RWPE1 (cell line): ENCODE measurements at regions not wholly inside any gene's neighbourhood (a gene's known extent, or its start where the extent isn't known, plus 50 kb on each side); places are given as distances from the start of the nearest gene placed in this dataset.

Source experiments
- CTCF ChIA-PET: fragments of 350-600 bp; sonication (Branson Sonifier 250); formaldehyde crosslinking; extraction: SDS; loops from one replicate; lab custom pipeline; 2021; lab: Yijun Ruan, JAX
- POLR2A ChIA-PET: fragments of 400-600 bp; formaldehyde crosslinking; extraction: SDS; loops from one replicate; lab custom pipeline; 2020; ENCODE audit warnings: antibody characterized with exemption; ENCODE audit not compliant: low non-redundant PET; lab: Yijun Ruan, JAX
- DNase-seq: peaks from one replicate; pipeline ENCODE4 v3.0.0; 2012; ENCODE audit warnings: low spot score
- H3K27ac ChIP-seq: fragments of 450-650 bp; 2 replicates; pipeline ENCODE4 v1.5.1; 2017
- TF ChIP-seq, protein P1 (sequence below): fragments of 450-650 bp; conservative IDR thresholded peaks from 2 replicates; pipeline ENCODE4 v1.5.1; 2017; ENCODE audit warnings: low read depth, mild to moderate bottlenecking

DNA sequence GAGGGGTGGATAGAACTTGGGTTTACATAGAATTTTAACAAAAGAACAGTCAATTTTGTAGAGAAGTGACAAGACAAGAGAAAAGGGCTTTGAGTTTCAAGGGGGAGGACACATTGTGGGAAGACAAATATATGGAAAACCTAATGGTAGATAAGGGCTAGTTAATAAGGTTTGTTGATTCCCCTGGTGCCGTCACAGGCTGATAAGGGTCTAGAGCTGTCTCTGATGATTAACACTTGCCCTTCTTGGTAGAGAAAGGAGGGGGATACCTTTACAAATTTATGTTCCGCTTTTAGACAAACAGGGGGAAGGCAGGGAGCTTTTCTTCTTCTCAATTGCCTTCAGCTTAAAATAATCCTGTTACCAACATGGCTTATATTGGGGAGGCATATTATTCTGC, 124.3 kb downstream of the ETS2 start:
- POLR2A ChIA-PET, result no interaction called here
- H3K27ac ChIP-seq, result no peak overlapping the region
- TF ChIP-seq, protein P1, sequence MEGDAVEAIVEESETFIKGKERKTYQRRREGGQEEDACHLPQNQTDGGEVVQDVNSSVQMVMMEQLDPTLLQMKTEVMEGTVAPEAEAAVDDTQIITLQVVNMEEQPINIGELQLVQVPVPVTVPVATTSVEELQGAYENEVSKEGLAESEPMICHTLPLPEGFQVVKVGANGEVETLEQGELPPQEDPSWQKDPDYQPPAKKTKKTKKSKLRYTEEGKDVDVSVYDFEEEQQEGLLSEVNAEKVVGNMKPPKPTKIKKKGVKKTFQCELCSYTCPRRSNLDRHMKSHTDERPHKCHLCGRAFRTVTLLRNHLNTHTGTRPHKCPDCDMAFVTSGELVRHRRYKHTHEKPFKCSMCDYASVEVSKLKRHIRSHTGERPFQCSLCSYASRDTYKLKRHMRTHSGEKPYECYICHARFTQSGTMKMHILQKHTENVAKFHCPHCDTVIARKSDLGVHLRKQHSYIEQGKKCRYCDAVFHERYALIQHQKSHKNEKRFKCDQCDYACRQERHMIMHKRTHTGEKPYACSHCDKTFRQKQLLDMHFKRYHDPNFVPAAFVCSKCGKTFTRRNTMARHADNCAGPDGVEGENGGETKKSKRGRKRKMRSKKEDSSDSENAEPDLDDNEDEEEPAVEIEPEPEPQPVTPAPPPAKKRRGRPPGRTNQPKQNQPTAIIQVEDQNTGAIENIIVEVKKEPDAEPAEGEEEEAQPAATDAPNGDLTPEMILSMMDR, result no peak
- CTCF ChIA-PET, result no interaction called here
- no peak for DNase-seq

- DNase-seq, result no peak
- ChIA-PET POLR2A (no interaction called here), CTCF (no interaction called here)
- H3K27ac ChIP-seq, result no peak overlapping the region
- TF ChIP-seq, protein P1, result no peak
These were observed 123.9 kb downstream of the ETS2 start for GRCh38 chr21:38929652-38930051.

DNA sequence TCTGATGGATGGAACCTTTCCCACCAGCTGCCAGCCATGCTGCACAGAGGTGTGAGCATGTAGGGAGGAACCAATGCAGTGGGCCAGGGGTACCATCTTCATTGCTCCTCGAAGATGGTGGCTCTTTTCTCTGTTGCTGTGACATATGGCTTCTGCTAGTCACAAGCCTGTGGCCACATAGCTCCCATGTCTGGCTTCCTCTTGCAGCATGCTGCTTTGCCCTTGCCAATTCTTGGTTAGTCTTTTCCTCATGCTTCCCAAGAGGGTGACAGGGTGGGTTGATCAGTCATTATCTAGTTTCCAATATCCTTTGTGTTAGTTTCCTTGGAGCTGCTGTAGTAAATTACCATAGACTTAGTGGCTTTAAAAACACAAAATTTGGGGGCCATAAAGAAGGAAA, 123.4 kb downstream of the ETS2 start:
- DNase-seq, result no peak
- CTCF ChIA-PET, result no interaction called here
- POLR2A ChIA-PET, result no interaction called here
- TF ChIP-seq, protein P1, result no peak
- no peak overlapping the region for H3K27ac ChIP-seq

GRCh38 chr21:38927776-38928175, 122.0 kb downstream of the ETS2 start:
- DNase-seq, result no peak
- ChIA-PET POLR2A (no interaction called here), CTCF (no interaction called here)
- TF ChIP-seq, protein P1, result no peak
- H3K27ac ChIP-seq, result no peak overlapping the region

- ChIA-PET POLR2A (no interaction called here), CTCF (no interaction called here)
- DNase-seq, result peak; percentile 78
These were observed 120.2 kb downstream of the ETS2 start for GRCh38 chr21:38925923-38926322.

GRCh38 chr21:38925478-38925877, 119.7 kb downstream of the ETS2 start:
- ChIA-PET CTCF (no interaction called here), POLR2A (no interaction called here)
- DNase-seq, result no peak
- TF ChIP-seq, protein P1, result no peak
- peak overlapping the region; percentile 90 for H3K27ac ChIP-seq

More at GRCh38 chr21:38925923-38926322, 120.2 kb downstream of the ETS2 start:
- TF ChIP-seq, protein P1, result no peak
- peak overlapping the region; percentile 90 for H3K27ac ChIP-seq

DNA sequence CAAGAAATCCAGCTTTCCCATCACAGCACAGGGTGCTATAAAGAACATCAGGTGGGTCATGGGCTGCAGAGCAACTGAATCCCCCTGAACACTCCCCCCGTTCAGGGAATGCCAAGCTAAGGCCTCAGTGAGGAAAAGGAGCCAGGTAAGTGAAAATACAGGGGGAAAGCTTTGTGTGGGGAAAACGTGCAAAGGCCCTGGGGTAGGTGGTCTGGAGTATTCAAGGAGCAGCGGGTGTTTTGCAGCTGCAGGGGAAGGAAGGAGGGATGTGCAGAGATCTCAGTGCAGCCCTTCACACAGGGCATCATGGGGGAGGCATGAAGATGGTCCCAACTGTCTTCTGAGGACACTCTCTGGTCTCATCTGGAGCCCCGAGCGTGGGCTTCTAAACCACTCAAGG, 119.2 kb downstream of the ETS2 start:
- H3K27ac ChIP-seq, result peak overlapping the region; percentile 90
- TF ChIP-seq, protein P1, result no peak
- DNase-seq, result no peak
- ChIA-PET POLR2A (no interaction called here), CTCF (no interaction called here)
